SK-N-SH (cell line): ENCODE measurements at regions not wholly inside any gene's neighbourhood (a gene's known extent, or its start where the extent isn't known, plus 50 kb on each side); places are given as distances from the start of the nearest gene placed in this dataset.

Source experiments
- CTCF ChIP-seq: fragments of 200-600 bp; sonication (generic); IDR thresholded peaks from 2 replicates; pipeline ENCODE4 v1.6.1; 2017; ENCODE audit warnings: antibody characterized with exemption, mild to moderate bottlenecking, moderate library complexity
- GATA2 ChIP-seq: sonication (generic); formaldehyde crosslinking; IDR thresholded peaks from 2 replicates; pipeline ENCODE4 v1.5.0; 2020; ENCODE audit warnings: mild to moderate bottlenecking, missing genetic modification reagents
- MAX ChIP-seq: IDR thresholded peaks from 2 replicates; pipeline ENCODE4 v1.4.0; 2012; ENCODE audit warnings: low read depth
- POLR2AphosphoS5 ChIP-seq: IDR thresholded peaks from 2 replicates; pipeline ENCODE4 v1.6.1; 2012; ENCODE audit warnings: low read depth, low read length

DNA sequence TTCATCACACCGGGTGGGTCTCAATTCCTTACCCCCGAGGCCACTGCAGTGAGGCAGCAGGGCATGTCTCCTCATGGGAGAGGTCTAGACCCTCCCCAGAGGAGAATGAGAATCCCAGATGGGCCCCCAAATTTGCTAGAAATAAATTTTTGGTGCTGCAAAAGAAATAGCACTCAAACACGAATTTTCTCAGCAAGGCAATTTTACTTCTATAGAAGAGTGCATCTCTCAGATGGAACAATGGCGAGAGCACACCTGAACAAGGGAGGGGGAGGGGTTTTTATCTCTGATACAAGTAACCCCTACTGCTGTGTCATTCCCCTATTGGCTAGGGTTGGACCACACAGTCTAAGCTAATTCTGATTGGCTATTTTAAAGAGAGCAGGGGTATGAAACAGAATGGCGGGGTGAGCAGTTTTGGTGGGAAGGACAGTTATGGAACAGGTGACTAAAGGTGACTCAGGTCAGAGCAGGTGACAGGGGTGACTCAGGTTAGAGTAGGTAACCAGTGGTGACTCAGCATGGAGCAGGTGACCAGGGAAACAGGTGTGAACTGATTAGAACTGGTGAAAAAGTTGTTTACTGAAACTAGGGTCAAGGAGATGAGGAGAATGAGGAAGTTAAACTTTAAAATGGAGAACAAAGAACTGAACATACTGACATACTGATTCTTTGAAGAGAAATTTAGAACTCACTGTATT is 93.0 kb upstream of the WNT7A start:
- no peak for TF ChIP-seq MAX
- TF ChIP-seq CTCF, result no peak
- no peak for TF ChIP-seq GATA2 (CRISPR knock-in tag)
- TF ChIP-seq POLR2AphosphoS5, result no peak
